ENCODE measurements at regions not wholly inside any gene's neighbourhood (a gene's known extent, or its start where the extent isn't known, plus 50 kb on each side); places are given as distances from the start of the nearest gene placed in this dataset.

DNA sequence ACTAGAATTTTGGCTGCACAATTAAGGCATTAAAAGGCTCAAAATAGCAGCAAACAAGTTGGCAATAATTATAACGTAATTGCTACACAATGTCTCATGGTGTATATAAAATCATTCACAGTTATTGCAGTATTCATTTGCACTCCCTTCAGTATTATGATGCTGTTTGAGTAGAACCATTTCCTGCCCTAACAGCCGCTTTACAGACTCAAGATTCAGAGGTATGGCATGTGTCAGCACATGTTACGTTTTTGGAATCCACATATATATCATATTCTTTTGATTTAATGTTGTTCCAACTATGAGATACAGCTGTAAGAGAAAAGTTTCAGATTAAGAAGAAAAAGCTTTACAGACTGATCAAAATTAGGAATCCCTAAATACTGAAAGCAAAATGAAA, 56.3 kb upstream of the NCKAP5 start (continued):
- TF ChIP-seq, protein P1, sequence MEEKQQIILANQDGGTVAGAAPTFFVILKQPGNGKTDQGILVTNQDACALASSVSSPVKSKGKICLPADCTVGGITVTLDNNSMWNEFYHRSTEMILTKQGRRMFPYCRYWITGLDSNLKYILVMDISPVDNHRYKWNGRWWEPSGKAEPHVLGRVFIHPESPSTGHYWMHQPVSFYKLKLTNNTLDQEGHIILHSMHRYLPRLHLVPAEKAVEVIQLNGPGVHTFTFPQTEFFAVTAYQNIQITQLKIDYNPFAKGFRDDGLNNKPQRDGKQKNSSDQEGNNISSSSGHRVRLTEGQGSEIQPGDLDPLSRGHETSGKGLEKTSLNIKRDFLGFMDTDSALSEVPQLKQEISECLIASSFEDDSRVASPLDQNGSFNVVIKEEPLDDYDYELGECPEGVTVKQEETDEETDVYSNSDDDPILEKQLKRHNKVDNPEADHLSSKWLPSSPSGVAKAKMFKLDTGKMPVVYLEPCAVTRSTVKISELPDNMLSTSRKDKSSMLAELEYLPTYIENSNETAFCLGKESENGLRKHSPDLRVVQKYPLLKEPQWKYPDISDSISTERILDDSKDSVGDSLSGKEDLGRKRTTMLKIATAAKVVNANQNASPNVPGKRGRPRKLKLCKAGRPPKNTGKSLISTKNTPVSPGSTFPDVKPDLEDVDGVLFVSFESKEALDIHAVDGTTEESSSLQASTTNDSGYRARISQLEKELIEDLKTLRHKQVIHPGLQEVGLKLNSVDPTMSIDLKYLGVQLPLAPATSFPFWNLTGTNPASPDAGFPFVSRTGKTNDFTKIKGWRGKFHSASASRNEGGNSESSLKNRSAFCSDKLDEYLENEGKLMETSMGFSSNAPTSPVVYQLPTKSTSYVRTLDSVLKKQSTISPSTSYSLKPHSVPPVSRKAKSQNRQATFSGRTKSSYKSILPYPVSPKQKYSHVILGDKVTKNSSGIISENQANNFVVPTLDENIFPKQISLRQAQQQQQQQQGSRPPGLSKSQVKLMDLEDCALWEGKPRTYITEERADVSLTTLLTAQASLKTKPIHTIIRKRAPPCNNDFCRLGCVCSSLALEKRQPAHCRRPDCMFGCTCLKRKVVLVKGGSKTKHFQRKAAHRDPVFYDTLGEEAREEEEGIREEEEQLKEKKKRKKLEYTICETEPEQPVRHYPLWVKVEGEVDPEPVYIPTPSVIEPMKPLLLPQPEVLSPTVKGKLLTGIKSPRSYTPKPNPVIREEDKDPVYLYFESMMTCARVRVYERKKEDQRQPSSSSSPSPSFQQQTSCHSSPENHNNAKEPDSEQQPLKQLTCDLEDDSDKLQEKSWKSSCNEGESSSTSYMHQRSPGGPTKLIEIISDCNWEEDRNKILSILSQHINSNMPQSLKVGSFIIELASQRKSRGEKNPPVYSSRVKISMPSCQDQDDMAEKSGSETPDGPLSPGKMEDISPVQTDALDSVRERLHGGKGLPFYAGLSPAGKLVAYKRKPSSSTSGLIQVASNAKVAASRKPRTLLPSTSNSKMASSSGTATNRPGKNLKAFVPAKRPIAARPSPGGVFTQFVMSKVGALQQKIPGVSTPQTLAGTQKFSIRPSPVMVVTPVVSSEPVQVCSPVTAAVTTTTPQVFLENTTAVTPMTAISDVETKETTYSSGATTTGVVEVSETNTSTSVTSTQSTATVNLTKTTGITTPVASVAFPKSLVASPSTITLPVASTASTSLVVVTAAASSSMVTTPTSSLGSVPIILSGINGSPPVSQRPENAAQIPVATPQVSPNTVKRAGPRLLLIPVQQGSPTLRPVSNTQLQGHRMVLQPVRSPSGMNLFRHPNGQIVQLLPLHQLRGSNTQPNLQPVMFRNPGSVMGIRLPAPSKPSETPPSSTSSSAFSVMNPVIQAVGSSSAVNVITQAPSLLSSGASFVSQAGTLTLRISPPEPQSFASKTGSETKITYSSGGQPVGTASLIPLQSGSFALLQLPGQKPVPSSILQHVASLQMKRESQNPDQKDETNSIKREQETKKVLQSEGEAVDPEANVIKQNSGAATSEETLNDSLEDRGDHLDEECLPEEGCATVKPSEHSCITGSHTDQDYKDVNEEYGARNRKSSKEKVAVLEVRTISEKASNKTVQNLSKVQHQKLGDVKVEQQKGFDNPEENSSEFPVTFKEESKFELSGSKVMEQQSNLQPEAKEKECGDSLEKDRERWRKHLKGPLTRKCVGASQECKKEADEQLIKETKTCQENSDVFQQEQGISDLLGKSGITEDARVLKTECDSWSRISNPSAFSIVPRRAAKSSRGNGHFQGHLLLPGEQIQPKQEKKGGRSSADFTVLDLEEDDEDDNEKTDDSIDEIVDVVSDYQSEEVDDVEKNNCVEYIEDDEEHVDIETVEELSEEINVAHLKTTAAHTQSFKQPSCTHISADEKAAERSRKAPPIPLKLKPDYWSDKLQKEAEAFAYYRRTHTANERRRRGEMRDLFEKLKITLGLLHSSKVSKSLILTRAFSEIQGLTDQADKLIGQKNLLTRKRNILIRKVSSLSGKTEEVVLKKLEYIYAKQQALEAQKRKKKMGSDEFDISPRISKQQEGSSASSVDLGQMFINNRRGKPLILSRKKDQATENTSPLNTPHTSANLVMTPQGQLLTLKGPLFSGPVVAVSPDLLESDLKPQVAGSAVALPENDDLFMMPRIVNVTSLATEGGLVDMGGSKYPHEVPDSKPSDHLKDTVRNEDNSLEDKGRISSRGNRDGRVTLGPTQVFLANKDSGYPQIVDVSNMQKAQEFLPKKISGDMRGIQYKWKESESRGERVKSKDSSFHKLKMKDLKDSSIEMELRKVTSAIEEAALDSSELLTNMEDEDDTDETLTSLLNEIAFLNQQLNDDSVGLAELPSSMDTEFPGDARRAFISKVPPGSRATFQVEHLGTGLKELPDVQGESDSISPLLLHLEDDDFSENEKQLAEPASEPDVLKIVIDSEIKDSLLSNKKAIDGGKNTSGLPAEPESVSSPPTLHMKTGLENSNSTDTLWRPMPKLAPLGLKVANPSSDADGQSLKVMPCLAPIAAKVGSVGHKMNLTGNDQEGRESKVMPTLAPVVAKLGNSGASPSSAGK (IDR thresholded peaks at IDR 0.05), result no peak
- no peak for TF ChIP-seq HMGN3 (IDR thresholded peaks at IDR 0.05; ENCODE audit: borderline replicate concordance, extremely low read depth, insufficient read length, low read depth, low read length)
- TF ChIP-seq, protein P2, sequence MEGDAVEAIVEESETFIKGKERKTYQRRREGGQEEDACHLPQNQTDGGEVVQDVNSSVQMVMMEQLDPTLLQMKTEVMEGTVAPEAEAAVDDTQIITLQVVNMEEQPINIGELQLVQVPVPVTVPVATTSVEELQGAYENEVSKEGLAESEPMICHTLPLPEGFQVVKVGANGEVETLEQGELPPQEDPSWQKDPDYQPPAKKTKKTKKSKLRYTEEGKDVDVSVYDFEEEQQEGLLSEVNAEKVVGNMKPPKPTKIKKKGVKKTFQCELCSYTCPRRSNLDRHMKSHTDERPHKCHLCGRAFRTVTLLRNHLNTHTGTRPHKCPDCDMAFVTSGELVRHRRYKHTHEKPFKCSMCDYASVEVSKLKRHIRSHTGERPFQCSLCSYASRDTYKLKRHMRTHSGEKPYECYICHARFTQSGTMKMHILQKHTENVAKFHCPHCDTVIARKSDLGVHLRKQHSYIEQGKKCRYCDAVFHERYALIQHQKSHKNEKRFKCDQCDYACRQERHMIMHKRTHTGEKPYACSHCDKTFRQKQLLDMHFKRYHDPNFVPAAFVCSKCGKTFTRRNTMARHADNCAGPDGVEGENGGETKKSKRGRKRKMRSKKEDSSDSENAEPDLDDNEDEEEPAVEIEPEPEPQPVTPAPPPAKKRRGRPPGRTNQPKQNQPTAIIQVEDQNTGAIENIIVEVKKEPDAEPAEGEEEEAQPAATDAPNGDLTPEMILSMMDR (IDR thresholded peaks at IDR 0.05 in 2 of 3, conservative IDR thresholded peaks at IDR 0.05 in 1 of 3; ENCODE audit: insufficient read depth in 2 of 3, low read depth in 1 of 3, low read length in 3 of 3), result no peak
